ENCODE measurements at regions not wholly inside any gene's neighbourhood (a gene's known extent, or its start where the extent isn't known, plus 50 kb on each side); places are given as distances from the start of the nearest gene placed in this dataset.
A peak's percentile ranks its signal among the peaks of the same experiment; 100 is the strongest.
"Not testable (repeated sequence)": the region's sequence is repeated elsewhere in the genome, so short reads cannot be mapped to it uniquely, and the experiment has no call there.

DNA sequence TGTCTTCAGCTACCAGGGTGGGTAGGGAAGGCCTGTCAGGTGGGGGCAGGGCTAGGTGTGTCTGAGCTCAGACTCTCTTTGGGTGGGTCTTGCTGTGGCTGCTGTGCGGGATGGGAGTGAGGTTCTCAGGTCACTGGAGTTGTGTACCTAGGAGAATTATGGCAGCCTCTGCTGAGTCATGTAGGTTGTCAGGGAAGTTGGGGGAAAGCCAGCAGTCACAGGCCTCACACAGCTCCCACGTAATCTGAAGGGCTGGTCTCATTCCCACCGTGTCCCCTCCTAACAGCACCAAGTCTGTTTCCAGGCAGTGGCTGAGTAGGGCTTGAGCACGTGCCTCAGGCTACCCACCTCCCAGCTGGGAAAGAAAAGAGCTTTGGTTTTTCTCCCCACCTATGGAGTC, 67.0 kb downstream of the CHCHD4 start:
- FAIRE-seq (no peak), DNase-seq (ENCODE audit: low spot score) (no peak)

DNA sequence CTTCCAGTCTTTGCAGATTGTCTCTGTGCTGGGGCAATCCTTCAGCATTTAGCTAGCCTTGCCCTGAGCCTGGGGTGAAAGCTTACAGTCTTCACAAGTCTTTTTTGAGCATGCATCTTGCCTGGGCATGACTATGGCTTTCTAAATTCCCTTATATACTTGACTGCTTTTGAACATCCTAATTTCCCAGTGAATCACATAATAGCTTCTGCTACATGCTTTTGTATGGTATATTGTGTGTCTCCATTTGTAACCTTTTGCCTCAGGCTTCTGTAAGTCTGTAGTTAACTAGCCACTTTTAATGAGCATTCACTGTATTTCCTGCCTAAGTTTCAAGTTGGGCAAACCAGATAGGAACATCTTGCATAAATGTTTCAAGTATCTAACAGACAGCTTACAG, 76.8 kb downstream of the CHCHD4 start:
- FAIRE-seq (no peak), DNase-seq (ENCODE audit: low spot score) (no peak)

DNA sequence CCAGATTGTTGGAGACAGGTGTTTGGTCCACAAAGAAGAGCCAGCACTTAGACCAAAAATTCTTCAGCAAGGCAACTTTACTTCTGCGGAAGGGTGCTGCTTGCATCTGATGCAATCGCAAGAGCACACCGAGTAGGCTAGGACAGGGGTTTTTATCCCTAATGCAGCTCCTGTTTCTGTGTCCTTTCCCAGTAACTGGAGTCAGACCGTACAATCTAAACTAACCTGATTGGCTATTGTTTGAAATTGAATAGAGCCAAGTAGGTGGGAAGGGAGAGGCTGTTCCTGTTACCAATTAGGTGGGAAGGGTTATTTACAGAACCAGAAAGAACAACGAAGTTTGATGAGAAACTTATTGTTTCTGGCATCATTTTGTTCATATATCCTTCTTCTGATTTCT, 77.6 kb downstream of the CHCHD4 start:
- no peak for DNase-seq (ENCODE audit: low spot score)
- FAIRE-seq: no peak

DNA sequence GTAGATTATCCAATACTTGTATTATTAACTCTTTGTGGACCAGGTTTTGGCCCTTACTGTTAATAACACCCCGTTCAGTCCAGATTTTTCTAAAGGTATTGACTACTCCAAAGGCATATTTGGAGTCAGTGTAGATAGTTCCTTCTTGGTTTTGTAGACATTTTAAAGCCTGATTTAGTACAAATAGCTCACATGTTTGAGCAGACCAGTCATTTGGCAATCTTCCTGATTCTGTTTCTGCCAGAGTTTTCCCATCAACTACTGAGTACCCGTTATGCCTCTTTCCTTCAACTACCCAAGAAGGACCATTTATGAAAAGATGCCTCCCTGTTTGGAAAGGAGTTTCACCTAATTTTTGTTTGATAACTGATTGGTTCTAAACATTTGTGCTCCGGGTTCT, 82.0 kb downstream of the CHCHD4 start:
- DNase-seq (ENCODE audit: low spot score): peak; percentile 18
- FAIRE-seq: no peak

DNA sequence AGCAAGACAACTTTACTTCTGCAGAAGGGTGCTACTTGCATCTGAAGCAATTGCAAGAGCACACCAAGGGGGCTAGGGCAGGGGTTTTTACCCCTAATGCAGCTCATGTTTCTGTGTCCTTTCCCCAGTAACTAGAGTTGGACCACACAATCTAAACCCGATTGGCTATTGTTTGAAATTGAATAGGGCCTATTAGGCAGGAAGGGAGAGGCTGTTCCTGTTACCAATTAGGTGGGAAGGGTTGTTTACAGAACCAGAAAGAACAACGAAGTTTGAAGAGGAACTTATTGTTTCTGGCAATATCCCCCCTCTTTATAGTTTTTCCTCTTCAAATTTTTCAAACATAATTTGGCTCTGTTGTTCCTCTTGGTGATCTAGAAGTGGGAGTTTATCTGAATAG, 85.5 kb downstream of the CHCHD4 start:
- no peak for DNase-seq (ENCODE audit: low spot score)
- FAIRE-seq: no peak

DNA sequence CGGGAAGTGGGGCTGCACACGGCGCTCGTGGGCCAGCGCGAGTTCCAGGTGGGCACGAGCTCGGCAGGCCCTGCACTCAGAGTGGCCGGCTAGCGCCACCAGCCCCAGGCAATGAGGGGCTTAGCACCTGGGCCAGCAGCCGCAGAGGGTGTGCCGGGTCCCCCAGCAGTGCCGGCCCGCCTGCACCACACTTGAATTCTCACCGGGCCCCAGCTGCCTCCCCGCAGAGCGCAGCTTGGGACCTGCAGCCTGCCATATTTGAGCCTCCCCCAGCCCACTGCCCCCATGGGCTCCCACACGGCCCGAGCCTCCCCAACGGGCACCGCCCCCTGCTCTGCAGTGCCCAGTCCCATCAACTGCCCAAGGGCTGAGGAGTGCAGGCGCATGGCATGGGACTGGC, 87.5 kb downstream of the CHCHD4 start:
- no peak for FAIRE-seq

DNA sequence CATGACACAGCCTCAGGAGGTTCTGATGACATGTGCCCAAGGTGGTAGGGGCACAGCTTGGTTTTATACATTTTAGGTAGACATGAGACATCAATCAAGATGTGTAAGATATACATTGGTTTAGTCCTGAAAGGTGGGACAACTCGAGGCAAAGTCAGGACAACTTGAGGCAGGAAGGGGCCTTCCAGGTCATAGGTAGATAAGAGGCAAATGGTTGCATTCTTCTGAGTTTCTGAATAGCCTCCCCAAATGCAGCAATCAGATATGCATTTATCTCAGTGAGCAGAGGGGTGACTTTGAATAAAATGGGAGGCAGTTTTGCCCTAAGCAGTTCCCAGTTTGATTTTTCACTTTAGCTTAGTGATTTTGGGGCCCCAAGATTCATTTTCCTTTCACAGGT, 91.6 kb downstream of the CHCHD4 start:
- FAIRE-seq: no peak
- no peak for DNase-seq (ENCODE audit: low spot score)

More for the DNA sequence above, 87.5 kb downstream of the CHCHD4 start:
- no peak for DNase-seq (ENCODE audit: low spot score)

DNA sequence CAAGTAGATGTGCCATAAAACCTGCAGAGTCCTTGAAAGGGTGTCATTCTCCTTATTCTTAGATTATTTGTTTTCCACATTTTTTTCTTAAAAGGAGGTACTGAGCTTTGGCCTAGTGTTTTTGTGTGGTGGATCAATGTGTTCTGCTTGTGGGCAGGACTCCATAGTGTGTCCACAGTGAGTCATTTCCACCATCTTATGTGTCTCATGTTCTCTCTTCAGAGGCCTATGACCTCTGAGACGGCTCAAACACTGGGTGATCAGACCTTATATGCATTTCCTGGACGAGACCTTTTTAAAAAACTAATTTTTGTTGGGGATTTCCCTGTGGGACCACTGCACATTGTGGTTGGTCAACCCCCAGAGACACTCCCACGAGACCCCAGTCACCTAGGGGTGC, 93.4 kb downstream of the CHCHD4 start:
- no peak for DNase-seq (ENCODE audit: low spot score)
- FAIRE-seq: no peak

DNA sequence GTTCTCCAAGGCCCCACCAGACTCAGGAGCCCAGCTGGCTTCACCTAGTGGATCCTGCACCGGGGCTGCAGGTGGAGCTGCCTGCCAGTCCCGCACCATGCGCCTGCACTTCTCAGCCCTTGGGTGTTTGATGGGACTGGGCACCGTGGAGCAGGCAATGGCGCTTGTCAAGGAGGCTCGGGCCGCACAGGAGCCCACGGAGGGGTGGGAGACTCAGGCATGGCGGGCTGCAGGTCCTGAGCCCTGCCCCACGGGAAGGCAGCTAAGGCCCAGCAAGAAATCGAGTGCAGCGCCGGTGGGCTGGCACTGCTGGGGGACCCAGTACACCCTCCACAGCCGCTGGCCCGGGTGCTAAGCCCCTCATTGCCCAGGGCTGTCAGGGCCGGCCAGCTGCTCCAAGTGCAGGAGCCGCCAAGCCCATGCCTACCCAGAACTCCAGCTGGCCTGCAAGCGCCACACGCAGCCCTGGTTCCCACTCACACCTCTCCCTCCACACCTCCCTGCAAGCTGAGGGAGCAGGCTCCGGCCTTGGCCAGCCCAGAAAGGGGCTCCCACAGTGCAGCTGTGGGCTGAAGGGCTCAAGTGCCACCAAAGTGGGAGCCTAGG, 95.2 kb downstream of the CHCHD4 start:
- not testable (repeated sequence) for FAIRE-seq

DNA sequence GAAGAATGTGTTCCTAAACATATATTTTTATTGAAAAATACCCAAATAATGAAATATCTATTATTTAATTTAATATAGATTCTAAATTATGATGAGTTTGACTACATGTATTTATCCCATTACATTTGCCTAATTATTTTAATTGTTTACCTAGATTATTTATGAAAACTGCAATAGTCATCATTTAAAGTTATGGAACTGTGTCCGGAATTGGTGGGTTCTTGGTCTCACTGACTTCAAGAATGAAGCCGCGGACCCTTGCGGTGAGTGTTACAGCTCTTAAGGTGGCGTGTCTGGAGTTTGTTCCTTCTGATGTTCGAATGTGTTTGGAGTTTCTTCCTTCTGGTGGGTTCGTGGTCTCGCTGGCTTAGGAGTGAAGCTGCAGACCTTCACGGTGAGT, 96.5 kb downstream of the CHCHD4 start:
- not testable (repeated sequence) for DNase-seq (ENCODE audit: low spot score); FAIRE-seq

More for the DNA sequence above, 95.2 kb downstream of the CHCHD4 start:
- DNase-seq (ENCODE audit: low spot score): not testable (repeated sequence)

DNA sequence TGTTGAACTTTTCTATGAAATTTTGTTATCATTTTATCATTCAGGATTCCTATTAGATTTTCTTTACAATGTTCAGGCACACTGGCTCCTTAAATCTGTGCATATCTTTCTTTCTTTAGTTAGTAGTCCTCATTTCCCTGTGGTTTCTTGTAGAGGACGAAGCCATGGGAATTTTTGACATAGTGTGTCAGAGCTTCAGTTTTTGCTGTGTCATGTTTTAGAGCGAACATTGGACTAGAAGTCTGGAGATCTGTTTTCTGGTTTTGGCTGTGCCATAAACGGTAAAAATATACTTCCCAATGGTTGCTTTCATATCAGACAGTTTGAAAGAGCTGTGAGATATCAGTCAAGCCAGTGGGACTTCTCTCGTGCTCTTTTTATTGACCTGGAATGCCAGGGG, 105.2 kb downstream of the CHCHD4 start:
- DNase-seq (ENCODE audit: low spot score) (no peak), FAIRE-seq (no peak)

DNA sequence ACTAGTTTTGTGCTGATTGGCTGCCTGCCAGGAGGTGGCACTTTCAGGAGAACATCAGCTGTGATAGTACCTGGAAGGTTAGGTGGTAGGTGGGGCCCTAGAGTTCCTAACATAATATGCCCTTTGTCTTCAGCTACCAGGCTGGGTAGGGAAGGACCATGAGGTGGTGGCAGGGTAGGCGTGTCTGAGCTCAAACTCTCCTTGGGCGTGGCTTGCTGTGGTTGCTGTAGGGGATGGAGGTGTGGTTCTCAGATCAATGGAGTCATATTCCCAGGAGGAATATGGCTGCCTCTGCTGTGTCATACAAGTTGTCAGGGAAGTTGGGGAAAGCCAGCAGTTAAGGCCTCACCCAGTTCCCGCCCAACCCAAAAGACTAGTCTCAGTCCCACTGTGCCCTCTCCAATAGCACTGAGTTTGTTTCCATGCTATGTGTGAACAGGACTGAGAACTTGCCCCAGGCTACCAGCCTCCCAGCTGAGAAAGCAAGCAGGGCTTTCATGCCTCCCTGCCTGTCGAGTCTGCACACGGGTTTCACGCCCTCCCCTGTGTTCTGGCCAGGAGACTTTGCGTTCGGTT, 107.7 kb downstream of the CHCHD4 start:
- no peak for FAIRE-seq
- no peak for DNase-seq (ENCODE audit: low spot score)

DNA sequence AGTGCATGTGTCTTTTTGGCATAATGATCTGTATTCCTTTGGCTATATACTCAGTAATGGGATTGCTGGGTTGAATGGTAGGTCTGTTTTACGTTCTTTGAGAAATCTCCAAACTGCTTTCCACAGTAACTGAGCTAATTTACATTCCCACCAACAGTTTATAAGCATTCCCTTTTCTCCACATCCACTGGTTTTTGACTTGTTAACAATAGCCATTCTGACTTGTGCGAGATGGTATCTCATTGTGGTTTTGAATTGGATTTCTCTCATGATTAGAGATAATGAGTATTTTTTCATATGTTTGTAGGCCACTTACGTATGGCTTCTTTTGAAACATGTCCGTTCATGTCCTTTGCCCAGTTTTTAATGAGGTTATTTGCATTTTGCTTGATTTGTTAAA, 117.7 kb downstream of the CHCHD4 start:
- FAIRE-seq (no peak), DNase-seq (ENCODE audit: low spot score) (no peak)

DNA sequence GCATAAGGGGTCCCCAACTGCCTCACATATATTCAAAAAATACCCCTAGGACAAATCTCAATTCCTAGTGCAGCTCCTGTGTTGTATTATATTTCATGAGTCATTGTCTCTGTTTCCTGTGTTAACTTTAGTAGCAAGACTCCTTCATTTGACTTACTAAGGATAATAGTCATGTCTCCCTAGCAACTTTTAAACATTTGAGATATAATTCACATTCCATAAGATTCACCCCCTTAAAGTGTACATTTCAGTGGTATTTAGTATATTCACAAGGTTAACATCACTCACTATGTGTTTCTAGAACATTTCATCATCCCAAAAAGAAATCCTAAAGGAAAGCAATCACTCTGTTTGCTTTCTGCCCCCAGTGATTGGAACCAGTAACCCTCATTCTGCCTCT, 121.3 kb upstream of the WNT7A start:
- FAIRE-seq: no peak

DNA sequence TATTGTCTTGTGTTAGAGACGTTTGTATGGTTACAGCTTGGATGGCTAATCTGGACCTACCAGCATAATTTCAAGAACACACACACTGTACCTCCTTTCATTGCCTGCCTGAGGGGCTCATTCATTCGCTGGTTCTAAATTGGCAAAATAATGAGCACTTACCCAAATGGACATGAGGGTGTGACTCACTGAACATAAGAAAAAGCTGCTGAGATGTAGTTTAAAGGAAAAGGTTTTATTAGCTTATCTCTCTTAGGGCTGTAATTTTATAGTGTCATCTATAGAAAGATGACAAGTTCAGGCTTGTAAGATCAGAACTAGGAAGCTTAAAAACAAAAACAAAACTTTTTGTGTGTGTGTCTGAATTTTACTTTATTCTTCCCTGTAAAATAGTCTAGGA, 120.7 kb upstream of the WNT7A start:
- FAIRE-seq: no peak
- no peak for DNase-seq (ENCODE audit: low spot score)

More for the DNA sequence above, 121.3 kb upstream of the WNT7A start:
- DNase-seq (ENCODE audit: low spot score): no peak

DNA sequence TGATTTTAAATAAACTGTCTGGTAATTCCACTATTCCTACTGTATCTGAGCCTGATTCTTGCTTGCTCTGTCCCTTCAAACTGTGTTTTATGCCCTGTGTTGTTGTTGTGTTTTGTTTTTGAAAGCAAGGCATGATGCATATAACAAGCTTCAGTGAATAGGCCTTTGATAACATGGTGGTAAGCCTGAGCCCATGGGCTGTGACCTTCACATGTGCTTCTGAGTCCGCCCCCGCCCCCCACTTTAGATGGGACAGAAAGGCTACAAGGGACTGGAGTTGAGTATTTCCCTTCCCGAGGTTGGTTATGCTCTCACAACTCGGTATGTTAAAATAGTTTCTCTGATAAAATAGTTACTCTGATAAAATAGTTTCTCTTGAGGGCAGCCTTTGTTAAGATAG, 119.0 kb upstream of the WNT7A start:
- DNase-seq (ENCODE audit: low spot score) (no peak), FAIRE-seq (no peak)

DNA sequence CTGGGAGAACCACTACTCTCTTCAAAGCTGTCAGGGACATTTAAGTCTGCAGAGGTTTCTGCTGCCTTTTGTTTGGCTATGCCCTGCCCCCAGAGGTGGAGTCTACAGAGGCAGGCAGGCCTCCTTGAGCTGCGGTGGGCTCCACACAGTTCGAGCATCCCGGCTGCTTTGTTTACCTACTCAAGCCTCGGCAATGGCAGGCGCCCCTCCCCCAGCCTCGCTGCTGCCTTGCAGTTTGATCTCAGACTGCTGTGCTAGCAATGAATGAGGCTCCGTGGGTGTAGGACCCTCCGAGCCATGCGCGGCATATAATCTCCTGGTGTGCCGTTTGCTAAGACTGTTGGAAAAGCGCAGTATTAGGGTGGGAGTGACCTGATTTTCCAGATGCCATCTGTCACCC, 115.3 kb upstream of the WNT7A start:
- FAIRE-seq; DNase-seq (ENCODE audit: low spot score): not testable (repeated sequence)

DNA sequence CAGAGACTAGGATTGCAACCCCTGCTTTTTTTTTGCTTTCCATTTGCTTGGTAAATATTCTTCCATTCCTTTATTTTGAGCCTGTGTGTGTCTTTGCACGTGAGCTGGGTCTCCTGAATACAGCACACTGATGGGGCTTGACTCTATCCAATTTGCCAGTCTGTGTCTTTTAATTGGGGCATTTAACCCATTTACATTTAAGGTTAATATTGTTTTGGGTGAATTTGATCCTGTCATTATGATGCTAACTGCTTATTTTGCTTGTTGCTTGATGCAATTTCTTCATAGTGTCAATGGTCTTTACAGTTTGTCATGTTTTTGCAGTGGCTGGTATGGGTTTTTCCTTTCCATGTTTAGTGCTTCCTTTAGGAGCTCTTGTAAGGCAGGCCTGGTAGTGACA, 109.1 kb upstream of the WNT7A start:
- DNase-seq (ENCODE audit: low spot score); FAIRE-seq: not testable (repeated sequence)

DNA sequence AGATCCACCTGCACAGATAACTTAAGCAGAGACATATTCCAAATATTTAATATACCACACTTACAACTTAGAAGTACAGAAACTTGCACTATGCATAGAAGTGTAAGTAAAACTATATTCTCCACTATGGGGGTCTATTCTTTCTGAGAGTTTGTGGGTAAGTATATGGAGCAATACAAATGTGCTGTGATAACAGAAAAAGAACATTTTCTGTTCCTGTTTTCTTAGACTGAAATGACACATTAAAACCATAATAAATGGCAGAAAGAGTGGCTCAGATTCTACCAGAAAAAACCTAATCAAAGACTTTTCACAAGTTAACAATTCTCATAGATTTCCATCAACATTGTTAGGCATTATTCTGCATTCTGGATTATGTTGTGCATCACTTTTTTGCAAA, 96.6 kb upstream of the WNT7A start:
- FAIRE-seq: no peak
- no peak for DNase-seq (ENCODE audit: low spot score)

DNA sequence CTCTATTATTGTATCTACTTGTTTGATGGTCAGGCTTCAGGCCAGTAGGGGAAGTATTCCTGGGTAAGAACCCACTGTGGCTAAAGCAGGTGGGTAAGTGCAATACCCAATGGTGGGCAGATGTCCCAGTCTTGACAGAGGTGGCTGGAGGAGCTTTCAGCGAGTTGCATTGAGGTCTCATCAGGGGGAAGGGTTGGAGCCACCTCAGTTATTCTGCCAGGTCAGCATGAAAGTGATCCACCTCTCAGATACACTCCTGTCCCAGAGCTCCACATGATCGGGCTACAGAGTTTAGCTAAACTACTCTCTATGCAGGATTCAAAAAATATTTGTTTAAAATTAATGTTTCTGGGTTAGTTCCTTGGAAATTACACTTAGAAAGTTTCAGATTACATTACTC, 95.8 kb upstream of the WNT7A start:
- no peak for FAIRE-seq

DNA sequence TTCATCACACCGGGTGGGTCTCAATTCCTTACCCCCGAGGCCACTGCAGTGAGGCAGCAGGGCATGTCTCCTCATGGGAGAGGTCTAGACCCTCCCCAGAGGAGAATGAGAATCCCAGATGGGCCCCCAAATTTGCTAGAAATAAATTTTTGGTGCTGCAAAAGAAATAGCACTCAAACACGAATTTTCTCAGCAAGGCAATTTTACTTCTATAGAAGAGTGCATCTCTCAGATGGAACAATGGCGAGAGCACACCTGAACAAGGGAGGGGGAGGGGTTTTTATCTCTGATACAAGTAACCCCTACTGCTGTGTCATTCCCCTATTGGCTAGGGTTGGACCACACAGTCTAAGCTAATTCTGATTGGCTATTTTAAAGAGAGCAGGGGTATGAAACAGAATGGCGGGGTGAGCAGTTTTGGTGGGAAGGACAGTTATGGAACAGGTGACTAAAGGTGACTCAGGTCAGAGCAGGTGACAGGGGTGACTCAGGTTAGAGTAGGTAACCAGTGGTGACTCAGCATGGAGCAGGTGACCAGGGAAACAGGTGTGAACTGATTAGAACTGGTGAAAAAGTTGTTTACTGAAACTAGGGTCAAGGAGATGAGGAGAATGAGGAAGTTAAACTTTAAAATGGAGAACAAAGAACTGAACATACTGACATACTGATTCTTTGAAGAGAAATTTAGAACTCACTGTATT, 93.0 kb upstream of the WNT7A start:
- DNase-seq (ENCODE audit: low spot score) (no peak), FAIRE-seq (no peak)

More for the DNA sequence above, 95.8 kb upstream of the WNT7A start:
- no peak for DNase-seq (ENCODE audit: low spot score)

DNA sequence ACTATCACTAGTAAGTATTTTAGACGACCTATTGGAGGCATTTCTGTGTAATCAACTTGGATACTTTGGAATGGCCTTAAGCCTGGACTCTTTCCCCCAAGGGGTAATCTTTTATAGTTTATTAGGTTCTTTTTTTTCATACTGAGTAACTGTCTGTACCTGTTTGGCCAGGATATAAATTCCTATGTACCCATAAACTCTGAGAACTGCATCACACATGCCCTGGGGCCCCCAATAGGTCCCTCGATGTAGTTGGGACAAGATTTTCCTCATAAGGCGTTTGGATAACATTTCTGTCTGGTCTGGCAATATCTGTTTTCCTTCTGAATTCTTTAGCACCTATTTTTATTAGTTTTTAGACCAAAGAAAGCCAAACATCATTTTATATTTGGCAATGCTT, 86.4 kb upstream of the WNT7A start:
- FAIRE-seq: no peak
- DNase-seq (ENCODE audit: low spot score): no peak

Measured in urothelium cell line (cell line).